ENCODE measurements at regions not wholly inside any gene's neighbourhood (a gene's known extent, or its start where the extent isn't known, plus 50 kb on each side); places are given as distances from the start of the nearest gene placed in this dataset.
"Not testable (repeated sequence)": the region's sequence is repeated elsewhere in the genome, so short reads cannot be mapped to it uniquely, and the experiment has no call there.

- H3K27ac ChIP-seq (ENCODE audit: low read length) = no peak overlapping the region
- no peak for DNase-seq
- H4K20me1 ChIP-seq (ENCODE audit: insufficient read depth, low read depth, low read length) = no peaks in the 10 kb centered on the region
- H2AFZ ChIP-seq (ENCODE audit: low read length) = no peak overlapping the region
- no peaks in the 10 kb centered on the region for H3K79me2 ChIP-seq (ENCODE audit: low read length)
- H3K36me3 ChIP-seq (ENCODE audit: insufficient read depth, low read length) = no peaks in the 10 kb centered on the region
- H3K4me2 ChIP-seq (ENCODE audit: low read depth, low read length, poor library complexity, severe bottlenecking) = no peak overlapping the region
- H3K27me3 ChIP-seq (ENCODE audit: low read length) = no peaks in the 10 kb centered on the region
- H3K9me2 ChIP-seq (replicated peaks; ENCODE audit: insufficient read depth, low read length) = no peaks in the 10 kb centered on the region
- no peaks in the 10 kb centered on the region for H3K9me3 ChIP-seq (ENCODE audit: low read length)
- no peak overlapping the region for H3K4me3 ChIP-seq (ENCODE audit: low read length)
- H3K9ac ChIP-seq (ENCODE audit: low read length) = no peak overlapping the region
- no peaks in the 10 kb centered on the region for H3K4me1 ChIP-seq (ENCODE audit: low read length)
These were observed 184.6 kb upstream of the CMC1 start for GRCh38 chr3:28056806-28057205.

- Histone ChIP-seq H4K20me1 (ENCODE audit: insufficient read depth, low read depth, low read length) (no peaks in the 10 kb centered on the region), H3K36me3 (ENCODE audit: insufficient read depth, low read length) (no peaks in the 10 kb centered on the region), H3K9me3 (ENCODE audit: low read length) (no peaks in the 10 kb centered on the region), H3K27ac (ENCODE audit: low read length) (no peak overlapping the region), H3K4me2 (ENCODE audit: low read depth, low read length, poor library complexity, severe bottlenecking) (no peak overlapping the region), H3K4me3 (ENCODE audit: low read length) (no peak overlapping the region), H3K27me3 (ENCODE audit: low read length) (no peaks in the 10 kb centered on the region), H3K9me2 (replicated peaks; ENCODE audit: insufficient read depth, low read length) (no peaks in the 10 kb centered on the region), H3K79me2 (ENCODE audit: low read length) (no peaks in the 10 kb centered on the region), H3K9ac (ENCODE audit: low read length) (no peak overlapping the region), H3K4me1 (ENCODE audit: low read length) (no peaks in the 10 kb centered on the region), H2AFZ (ENCODE audit: low read length) (no peak overlapping the region)
- DNase-seq = no peak
These were observed 183.9 kb upstream of the CMC1 start for GRCh38 chr3:28057539-28057938.

- H3K9me2 ChIP-seq (replicated peaks; ENCODE audit: insufficient read depth, low read length); H3K4me1 ChIP-seq (ENCODE audit: low read length); H3K4me2 ChIP-seq (ENCODE audit: low read depth, low read length, poor library complexity, severe bottlenecking); H3K79me2 ChIP-seq (ENCODE audit: low read length); H3K36me3 ChIP-seq (ENCODE audit: insufficient read depth, low read length); H3K4me3 ChIP-seq (ENCODE audit: low read length); H3K9me3 ChIP-seq (ENCODE audit: low read length); H3K9ac ChIP-seq (ENCODE audit: low read length); H3K27me3 ChIP-seq (ENCODE audit: low read length); H3K27ac ChIP-seq (ENCODE audit: low read length); H2AFZ ChIP-seq (ENCODE audit: low read length); H4K20me1 ChIP-seq (ENCODE audit: insufficient read depth, low read depth, low read length); DNase-seq: not testable (repeated sequence)
These were observed 182.2 kb upstream of the CMC1 start for GRCh38 chr3:28059199-28059598.

GRCh38 chr3:28066020-28066419, 175.4 kb upstream of the CMC1 start:
- H3K27me3 ChIP-seq (ENCODE audit: low read length) = no peaks in the 10 kb centered on the region

GRCh38 chr3:28067014-28067413, 174.4 kb upstream of the CMC1 start:
- no peak overlapping the region for H2AFZ ChIP-seq (ENCODE audit: low read length)
- DNase-seq = no peak
- no peaks in the 10 kb centered on the region for H3K79me2 ChIP-seq (ENCODE audit: low read length)
- no peaks in the 10 kb centered on the region for H3K9me3 ChIP-seq (ENCODE audit: low read length)
- no peak overlapping the region for H3K9ac ChIP-seq (ENCODE audit: low read length)
- no peak overlapping the region for H3K27ac ChIP-seq (ENCODE audit: low read length)
- H3K36me3 ChIP-seq (ENCODE audit: insufficient read depth, low read length) = no peaks in the 10 kb centered on the region
- H4K20me1 ChIP-seq (ENCODE audit: insufficient read depth, low read depth, low read length) = no peaks in the 10 kb centered on the region
- H3K4me1 ChIP-seq (ENCODE audit: low read length) = no peaks in the 10 kb centered on the region
- H3K27me3 ChIP-seq (ENCODE audit: low read length) = no peaks in the 10 kb centered on the region
- no peaks in the 10 kb centered on the region for H3K9me2 ChIP-seq (replicated peaks; ENCODE audit: insufficient read depth, low read length)
- no peak overlapping the region for H3K4me2 ChIP-seq (ENCODE audit: low read depth, low read length, poor library complexity, severe bottlenecking)
- H3K4me3 ChIP-seq (ENCODE audit: low read length) = no peak overlapping the region

More at GRCh38 chr3:28066020-28066419, 175.4 kb upstream of the CMC1 start:
- no peak for DNase-seq
- no peaks in the 10 kb centered on the region for H3K9me2 ChIP-seq (replicated peaks; ENCODE audit: insufficient read depth, low read length)
- H3K4me3 ChIP-seq (ENCODE audit: low read length) = no peak overlapping the region
- no peak overlapping the region for H3K27ac ChIP-seq (ENCODE audit: low read length)
- H3K4me1 ChIP-seq (ENCODE audit: low read length) = no peaks in the 10 kb centered on the region
- no peaks in the 10 kb centered on the region for H3K9me3 ChIP-seq (ENCODE audit: low read length)
- H3K9ac ChIP-seq (ENCODE audit: low read length) = no peak overlapping the region
- no peaks in the 10 kb centered on the region for H3K79me2 ChIP-seq (ENCODE audit: low read length)
- H3K4me2 ChIP-seq (ENCODE audit: low read depth, low read length, poor library complexity, severe bottlenecking) = no peak overlapping the region
- H3K36me3 ChIP-seq (ENCODE audit: insufficient read depth, low read length) = no peaks in the 10 kb centered on the region
- H4K20me1 ChIP-seq (ENCODE audit: insufficient read depth, low read depth, low read length) = no peaks in the 10 kb centered on the region
- H2AFZ ChIP-seq (ENCODE audit: low read length) = no peak overlapping the region

- H3K9me3 ChIP-seq (ENCODE audit: low read length) = no peaks in the 10 kb centered on the region
- no peak for DNase-seq
- H3K9me2 ChIP-seq (replicated peaks; ENCODE audit: insufficient read depth, low read length) = no peaks in the 10 kb centered on the region
- H3K9ac ChIP-seq (ENCODE audit: low read length) = no peak overlapping the region
- H2AFZ ChIP-seq (ENCODE audit: low read length) = no peak overlapping the region
- no peaks in the 10 kb centered on the region for H3K4me1 ChIP-seq (ENCODE audit: low read length)
- H3K4me2 ChIP-seq (ENCODE audit: low read depth, low read length, poor library complexity, severe bottlenecking) = no peak overlapping the region
- no peaks in the 10 kb centered on the region for H3K79me2 ChIP-seq (ENCODE audit: low read length)
- no peaks in the 10 kb centered on the region for H3K36me3 ChIP-seq (ENCODE audit: insufficient read depth, low read length)
- no peak overlapping the region for H3K4me3 ChIP-seq (ENCODE audit: low read length)
- H3K27ac ChIP-seq (ENCODE audit: low read length) = no peak overlapping the region
- no peaks in the 10 kb centered on the region for H4K20me1 ChIP-seq (ENCODE audit: insufficient read depth, low read depth, low read length)
- no peaks in the 10 kb centered on the region for H3K27me3 ChIP-seq (ENCODE audit: low read length)
These were observed 173.1 kb upstream of the CMC1 start for GRCh38 chr3:28068342-28068741.

- Histone ChIP-seq H2AFZ (ENCODE audit: low read length) (no peak overlapping the region), H3K27ac (ENCODE audit: low read length) (no peak overlapping the region)
These were observed 172.0 kb upstream of the CMC1 start for GRCh38 chr3:28069438-28069837.

GRCh38 chr3:28076246-28076645, 165.2 kb upstream of the CMC1 start:
- H3K27ac ChIP-seq (ENCODE audit: low read length) = no peak overlapping the region
- H3K9me2 ChIP-seq (replicated peaks; ENCODE audit: insufficient read depth, low read length) = no peaks in the 10 kb centered on the region
- H3K36me3 ChIP-seq (ENCODE audit: insufficient read depth, low read length) = no peaks in the 10 kb centered on the region
- no peaks in the 10 kb centered on the region for H3K27me3 ChIP-seq (ENCODE audit: low read length)
- H2AFZ ChIP-seq (ENCODE audit: low read length) = no peak overlapping the region
- no peak overlapping the region for H3K4me3 ChIP-seq (ENCODE audit: low read length)
- no peaks in the 10 kb centered on the region for H3K79me2 ChIP-seq (ENCODE audit: low read length)
- no peaks in the 10 kb centered on the region for H4K20me1 ChIP-seq (ENCODE audit: insufficient read depth, low read depth, low read length)
- no peak overlapping the region for H3K9ac ChIP-seq (ENCODE audit: low read length)
- H3K4me2 ChIP-seq (ENCODE audit: low read depth, low read length, poor library complexity, severe bottlenecking) = no peak overlapping the region
- H3K9me3 ChIP-seq (ENCODE audit: low read length) = no peaks in the 10 kb centered on the region
- no peaks in the 10 kb centered on the region for H3K4me1 ChIP-seq (ENCODE audit: low read length)
- DNase-seq = no peak

More at GRCh38 chr3:28069438-28069837, 172.0 kb upstream of the CMC1 start:
- H3K9me2 ChIP-seq (replicated peaks; ENCODE audit: insufficient read depth, low read length) = no peaks in the 10 kb centered on the region
- no peaks in the 10 kb centered on the region for H4K20me1 ChIP-seq (ENCODE audit: insufficient read depth, low read depth, low read length)
- no peak for DNase-seq
- H3K4me2 ChIP-seq (ENCODE audit: low read depth, low read length, poor library complexity, severe bottlenecking) = no peak overlapping the region
- no peaks in the 10 kb centered on the region for H3K4me1 ChIP-seq (ENCODE audit: low read length)
- H3K9ac ChIP-seq (ENCODE audit: low read length) = no peak overlapping the region
- H3K9me3 ChIP-seq (ENCODE audit: low read length) = no peaks in the 10 kb centered on the region
- H3K27me3 ChIP-seq (ENCODE audit: low read length) = no peaks in the 10 kb centered on the region
- H3K79me2 ChIP-seq (ENCODE audit: low read length) = no peaks in the 10 kb centered on the region
- H3K4me3 ChIP-seq (ENCODE audit: low read length) = no peak overlapping the region
- H3K36me3 ChIP-seq (ENCODE audit: insufficient read depth, low read length) = no peaks in the 10 kb centered on the region

GRCh38 chr3:28077572-28077971, 163.8 kb upstream of the CMC1 start:
- Histone ChIP-seq H3K9me3 (ENCODE audit: low read length) (no peaks in the 10 kb centered on the region), H3K4me2 (ENCODE audit: low read depth, low read length, poor library complexity, severe bottlenecking) (no peak overlapping the region), H3K27ac (ENCODE audit: low read length) (no peak overlapping the region), H3K27me3 (ENCODE audit: low read length) (no peaks in the 10 kb centered on the region), H3K36me3 (ENCODE audit: insufficient read depth, low read length) (no peaks in the 10 kb centered on the region), H3K9ac (ENCODE audit: low read length) (no peak overlapping the region), H3K79me2 (ENCODE audit: low read length) (no peaks in the 10 kb centered on the region), H3K9me2 (replicated peaks; ENCODE audit: insufficient read depth, low read length) (no peaks in the 10 kb centered on the region), H4K20me1 (ENCODE audit: insufficient read depth, low read depth, low read length) (no peaks in the 10 kb centered on the region), H3K4me1 (ENCODE audit: low read length) (no peaks in the 10 kb centered on the region), H3K4me3 (ENCODE audit: low read length) (no peak overlapping the region), H2AFZ (ENCODE audit: low read length) (no peak overlapping the region)
- no peak for DNase-seq

Data from Karpas-422 (cell line).